Astrocyte (in vitro differentiated cells and primary cell): ENCODE measurements at regions not wholly inside any gene's neighbourhood (a gene's known extent, or its start where the extent isn't known, plus 50 kb on each side); places are given as distances from the start of the nearest gene placed in this dataset.

Experiments used
- DNase-seq: peaks from one replicate; pipeline ENCODE4 v3.0.0-alpha.2; 2010; ENCODE audit warnings: low read depth
- FAIRE-seq: peaks from 2 replicates; lab custom pipeline; 2011; peaks lifted over from hg19 to GRCh38; lab: Jason Lieb, UNC
- H2AFZ ChIP-seq: 2 replicates; pipeline ENCODE4 v1.6.0; 2012; ENCODE audit warnings: low read depth, low read length, inconsistent platforms
- H3K27ac ChIP-seq: 2 replicates; pipeline ENCODE4 v1.5.1; 2011; ENCODE audit warnings: low read depth, low read length, inconsistent platforms
- H3K27me3 ChIP-seq: 2 replicates; pipeline ENCODE4 v1.6.0; 2011; ENCODE audit warnings: low read length, inconsistent platforms; ENCODE audit not compliant: insufficient read depth
- H3K36me3 ChIP-seq: 2 replicates; pipeline ENCODE4 v1.5.1; 2011; ENCODE audit warnings: low read length, inconsistent platforms; ENCODE audit not compliant: insufficient read depth
- H3K4me1 ChIP-seq: 2 replicates; pipeline ENCODE4 v1.5.1; 2011; ENCODE audit warnings: low read length, inconsistent platforms; ENCODE audit not compliant: insufficient read depth
- H3K4me2 ChIP-seq: 2 replicates; pipeline ENCODE4 v1.6.0; 2012; ENCODE audit warnings: low read length, inconsistent platforms
- H3K4me3 ChIP-seq: 2 replicates; pipeline ENCODE4 v1.5.1; 2011; ENCODE audit warnings: low read depth, mild to moderate bottlenecking, low read length, inconsistent platforms; ENCODE audit not compliant: insufficient read depth
- H3K79me2 ChIP-seq: 2 replicates; pipeline ENCODE4 v1.6.0; 2012; ENCODE audit warnings: mild to moderate bottlenecking, low read length, inconsistent platforms; ENCODE audit not compliant: insufficient read depth
- H3K9ac ChIP-seq: 2 replicates; pipeline ENCODE4 v1.6.0; 2012; ENCODE audit warnings: mild to moderate bottlenecking, low read length, inconsistent platforms
- H3K9me3 ChIP-seq: 2 replicates; pipeline ENCODE4 v1.5.1; 2012; ENCODE audit warnings: low read depth, mild to moderate bottlenecking, low read length, inconsistent platforms; ENCODE audit not compliant: insufficient read depth
- H4K20me1 ChIP-seq: 2 replicates; pipeline ENCODE4 v1.6.0; 2012; ENCODE audit warnings: low read length, inconsistent platforms; ENCODE audit not compliant: insufficient read depth
- H3K27ac Mint-ChIP-seq: one replicate; pipeline ENCODE4 v1.8.0; 2021; ENCODE audit warnings: mild to moderate bottlenecking, mixed read lengths; ENCODE audit not compliant: unreplicated experiment
- H3K27me3 Mint-ChIP-seq: one replicate; pipeline ENCODE4 v1.8.0; 2021; ENCODE audit warnings: low read depth, mixed read lengths; ENCODE audit not compliant: unreplicated experiment
- H3K36me3 Mint-ChIP-seq: one replicate; pipeline ENCODE4 v1.8.0; 2021; ENCODE audit warnings: low read depth, mixed read lengths; ENCODE audit not compliant: unreplicated experiment
- H3K4me1 Mint-ChIP-seq: one replicate; pipeline ENCODE4 v1.8.0; 2021; ENCODE audit warnings: low read depth, mixed read lengths; ENCODE audit not compliant: unreplicated experiment
- H3K4me3 Mint-ChIP-seq: one replicate; pipeline ENCODE4 v1.8.0; 2021; ENCODE audit warnings: mild to moderate bottlenecking, moderate library complexity, mixed read lengths; ENCODE audit not compliant: unreplicated experiment
- H3K9me3 Mint-ChIP-seq: one replicate; pipeline ENCODE4 v1.8.0; 2021; ENCODE audit warnings: mild to moderate bottlenecking, mixed read lengths; ENCODE audit not compliant: unreplicated experiment
- CTCF ChIP-seq: IDR thresholded peaks from 2 replicates; pipeline ENCODE4 v1.5.1; 2011; ENCODE audit warnings: low read depth, mild to moderate bottlenecking, inconsistent platforms, low read length, moderate library complexity; ENCODE audit not compliant: insufficient read depth
- EZH2 ChIP-seq: IDR thresholded peaks from 2 replicates; pipeline ENCODE4 v1.6.1; 2012; ENCODE audit warnings: mild to moderate bottlenecking, low read length, inconsistent platforms; ENCODE audit not compliant: insufficient read depth

DNA sequence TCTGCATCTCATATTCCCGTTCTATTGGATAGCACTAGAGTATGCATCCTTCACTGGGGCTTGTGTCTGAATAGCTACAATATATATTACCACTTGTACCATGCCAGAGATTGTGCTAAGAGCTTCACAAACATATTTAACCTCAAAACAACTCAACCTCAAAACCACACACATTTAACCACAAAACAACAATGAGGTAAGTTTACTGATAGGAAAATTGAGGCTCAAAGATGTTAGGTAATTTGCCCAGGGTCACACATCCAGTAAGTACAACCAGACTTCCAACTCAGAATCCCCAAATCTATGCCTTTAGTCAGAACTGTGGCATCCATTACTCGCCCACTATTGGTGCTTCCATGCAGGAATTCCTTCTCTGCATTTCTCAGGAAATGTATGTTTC, 220.0 kb downstream of the FAM43A start:
- Histone ChIP-seq H3K79me2 (no peaks in the 10 kb centered on the region), H3K4me3 (no peak overlapping the region), H4K20me1 (no peaks in the 10 kb centered on the region), H3K4me2 (no peak overlapping the region), H3K9ac (no peak overlapping the region), H3K27ac (no peak overlapping the region), H3K27me3 (peaks cover 17% of the 10 kb centered on the region), H3K4me1 (no peaks in the 10 kb centered on the region), H3K9me3 (peaks cover 4% of the 10 kb centered on the region), H2AFZ (no peak overlapping the region), H3K36me3 (no peaks in the 10 kb centered on the region)
- H3K27me3 Mint-ChIP-seq, result peaks cover 9% of the 10 kb centered on the region
- H3K27ac Mint-ChIP-seq, result no peak overlapping the region
- peak; percentile 76 for DNase-seq
- peaks cover 16% of the 10 kb centered on the region for H3K4me1 Mint-ChIP-seq
- TF ChIP-seq CTCF (no peak), EZH2 (no peak)
- no peak for FAIRE-seq
- no peaks in the 10 kb centered on the region for H3K36me3 Mint-ChIP-seq
- H3K4me3 Mint-ChIP-seq, result no peak overlapping the region
- peaks cover 2% of the 10 kb centered on the region for H3K9me3 Mint-ChIP-seq

DNA sequence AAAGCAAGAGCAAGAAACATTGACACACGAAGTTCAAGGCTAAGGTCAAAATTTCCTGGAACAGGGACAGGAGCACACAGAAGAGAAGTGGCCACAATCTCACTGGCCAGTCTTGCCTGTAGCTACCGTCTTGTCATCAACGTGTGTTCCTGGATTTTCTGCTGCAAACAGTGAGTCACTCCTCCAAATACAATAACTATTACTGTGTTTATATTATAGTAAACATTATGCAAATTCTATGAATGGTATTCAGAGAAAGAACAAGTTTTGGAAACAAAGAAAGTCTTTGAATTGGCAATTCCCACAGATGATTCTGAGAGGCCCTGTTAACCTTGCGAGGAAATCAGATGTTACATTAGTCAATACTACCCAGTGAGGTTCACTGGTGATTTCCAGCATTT, 220.5 kb downstream of the FAM43A start:
- peak; percentile 56 for DNase-seq
- H3K27ac ChIP-seq, result no peak overlapping the region
- peaks cover 2% of the 10 kb centered on the region for H3K36me3 Mint-ChIP-seq

More for the DNA sequence above, 220.5 kb downstream of the FAM43A start:
- Mint-ChIP-seq H3K27ac (no peak overlapping the region), H3K4me1 (peaks cover 16% of the 10 kb centered on the region), H3K27me3 (peaks cover 14% of the 10 kb centered on the region), H3K4me3 (no peak overlapping the region), H3K9me3 (peaks cover 2% of the 10 kb centered on the region)
- Histone ChIP-seq H3K27me3 (peaks cover 18% of the 10 kb centered on the region), H3K4me2 (no peak overlapping the region), H3K9me3 (peaks cover 4% of the 10 kb centered on the region), H3K4me1 (no peaks in the 10 kb centered on the region), H3K4me3 (no peak overlapping the region), H3K36me3 (no peaks in the 10 kb centered on the region), H2AFZ (no peak overlapping the region), H4K20me1 (no peaks in the 10 kb centered on the region), H3K9ac (no peak overlapping the region), H3K79me2 (no peaks in the 10 kb centered on the region)
- FAIRE-seq, result no peak
- TF ChIP-seq CTCF, result no peak
